ENCODE measurements at regions not wholly inside any gene's neighbourhood (a gene's known extent, or its start where the extent isn't known, plus 50 kb on each side); places are given as distances from the start of the nearest gene placed in this dataset.

- no peak for ATAC-seq
- intact Hi-C loops (cut with DNase I; ENCODE audit: low total_unique reads) (no loop called here), in situ Hi-C loops (cut with MboI; ENCODE audit: low sequenced_read_pairs in 4 of 4) (no loop called here)
- Histone ChIP-seq H3K27me3 (no peaks in the 10 kb centered on the region), H3K4me3 (no peak overlapping the region), H3K4me1 (no peaks in the 10 kb centered on the region), H3K9me3 (no peaks in the 10 kb centered on the region), H3K27ac (no peak overlapping the region), H3K36me3 (no peaks in the 10 kb centered on the region)
- DNase-seq, result no peak
- no peak for TF ChIP-seq CTCF (IDR thresholded peaks at IDR 0.05 in 4 of 5, conservative IDR thresholded peaks at IDR 0.05 in 1 of 5)
- TF ChIP-seq POLR2A (IDR thresholded peaks at IDR 0.05), result no peak
These were observed 128.9 kb upstream of the RXFP2 start for GRCh38 chr13:31610270-31610998.

GRCh38 chr13:31611214-31611613 lies 128.1 kb upstream of the RXFP2 start:
- H3K27ac ChIP-seq, result no peak overlapping the region
- no peaks in the 10 kb centered on the region for H3K36me3 ChIP-seq
- no peaks in the 10 kb centered on the region for H3K27me3 ChIP-seq
- TF ChIP-seq CTCF (IDR thresholded peaks at IDR 0.05 in 4 of 5, conservative IDR thresholded peaks at IDR 0.05 in 1 of 5) (no peak), POLR2A (IDR thresholded peaks at IDR 0.05) (no peak)
- no peaks in the 10 kb centered on the region for H3K9me3 ChIP-seq
- in situ Hi-C loops (cut with MboI; ENCODE audit: low sequenced_read_pairs in 4 of 4) (no loop called here), intact Hi-C loops (cut with DNase I; ENCODE audit: low total_unique reads) (no loop called here)
- no peaks in the 10 kb centered on the region for H3K4me1 ChIP-seq
- no peak for DNase-seq
- ATAC-seq, result no peak
- H3K4me3 ChIP-seq, result no peak overlapping the region

- TF ChIP-seq CTCF (IDR thresholded peaks at IDR 0.05 in 4 of 5, conservative IDR thresholded peaks at IDR 0.05 in 1 of 5) (no peak), POLR2A (IDR thresholded peaks at IDR 0.05) (no peak)
- DNase-seq (no peak), ATAC-seq (no peak)
- in situ Hi-C loops (cut with MboI; ENCODE audit: low sequenced_read_pairs in 4 of 4) (no loop called here), intact Hi-C loops (cut with DNase I; ENCODE audit: low total_unique reads) (no loop called here)
- no peak overlapping the region for H3K27ac ChIP-seq
- H3K27me3 ChIP-seq, result no peaks in the 10 kb centered on the region
- H3K4me1 ChIP-seq, result no peaks in the 10 kb centered on the region
- H3K9me3 ChIP-seq, result no peaks in the 10 kb centered on the region
- H3K4me3 ChIP-seq, result no peak overlapping the region
- no peaks in the 10 kb centered on the region for H3K36me3 ChIP-seq
These were observed 125.3 kb upstream of the RXFP2 start for GRCh38 chr13:31614073-31614472.

GRCh38 chr13:31614704-31615103 lies 124.6 kb upstream of the RXFP2 start:
- no peaks in the 10 kb centered on the region for H3K9me3 ChIP-seq
- H3K27ac ChIP-seq, result no peak overlapping the region
- TF ChIP-seq POLR2A (IDR thresholded peaks at IDR 0.05) (no peak), CTCF (IDR thresholded peaks at IDR 0.05 in 4 of 5, conservative IDR thresholded peaks at IDR 0.05 in 1 of 5) (no peak)
- no peak for DNase-seq
- no peak overlapping the region for H3K4me3 ChIP-seq
- H3K27me3 ChIP-seq, result no peaks in the 10 kb centered on the region
- H3K36me3 ChIP-seq, result no peaks in the 10 kb centered on the region
- ATAC-seq, result no peak
- in situ Hi-C loops (cut with MboI; ENCODE audit: low sequenced_read_pairs in 4 of 4), result no loop called here
- intact Hi-C loops (cut with DNase I; ENCODE audit: low total_unique reads), result no loop called here
- no peaks in the 10 kb centered on the region for H3K4me1 ChIP-seq

GRCh38 chr13:31625115-31625514 lies 114.2 kb upstream of the RXFP2 start:
- no peak overlapping the region for H3K27ac ChIP-seq
- intact Hi-C loops (cut with DNase I; ENCODE audit: low total_unique reads) (no loop called here), in situ Hi-C loops (cut with MboI; ENCODE audit: low sequenced_read_pairs in 4 of 4) (no loop called here)
- H3K9me3 ChIP-seq, result no peaks in the 10 kb centered on the region
- H3K4me3 ChIP-seq, result no peak overlapping the region
- ATAC-seq (no peak), DNase-seq (no peak)
- H3K4me1 ChIP-seq, result no peaks in the 10 kb centered on the region
- no peaks in the 10 kb centered on the region for H3K36me3 ChIP-seq
- TF ChIP-seq POLR2A (IDR thresholded peaks at IDR 0.05), result no peak
- no peak for TF ChIP-seq CTCF (IDR thresholded peaks at IDR 0.05 in 4 of 5, conservative IDR thresholded peaks at IDR 0.05 in 1 of 5)
- no peaks in the 10 kb centered on the region for H3K27me3 ChIP-seq
